GM18909 (cell line): ENCODE measurements at regions not wholly inside any gene's neighbourhood (a gene's known extent, or its start where the extent isn't known, plus 50 kb on each side); places are given as distances from the start of the nearest gene placed in this dataset.

Source experiments
- ATAC-seq: cut with Tn5 transposase; IDR thresholded peaks from one replicate; pipeline ENCODE4 v1.9.1; 2021; ENCODE audit warnings: mild to moderate bottlenecking; ENCODE audit not compliant: unreplicated experiment, poor library complexity

GRCh38 chr6:44700422-44700821 is 312.9 kb downstream of the CDC5L start:
- no peak for ATAC-seq

GRCh38 chr6:44701038-44701636 is 313.6 kb downstream of the CDC5L start:
- ATAC-seq = no peak

GRCh38 chr6:44701637-44702101 is 314.2 kb downstream of the CDC5L start:
- ATAC-seq = no peak

GRCh38 chr6:44702292-44702691 is 314.8 kb downstream of the CDC5L start:
- ATAC-seq = no peak

- no peak for ATAC-seq
These were observed 317.0 kb downstream of the CDC5L start for GRCh38 chr6:44704240-44705150.

- ATAC-seq = no peak
These were observed 318.1 kb downstream of the CDC5L start for GRCh38 chr6:44705596-44705995.

- no peak for ATAC-seq
These were observed 318.5 kb downstream of the CDC5L start for GRCh38 chr6:44706011-44706410.

- no peak for ATAC-seq
These were observed 320.7 kb downstream of the CDC5L start for GRCh38 chr6:44708208-44708607.

GRCh38 chr6:44712353-44713111 is 325.0 kb downstream of the CDC5L start:
- ATAC-seq = no peak

GRCh38 chr6:44715188-44715587 is 327.7 kb downstream of the CDC5L start:
- ATAC-seq = no peak

GRCh38 chr6:44715925-44716324 is 328.4 kb downstream of the CDC5L start:
- ATAC-seq = no peak

GRCh38 chr6:44717431-44717830 is 329.9 kb downstream of the CDC5L start:
- ATAC-seq = no peak

- ATAC-seq = no peak
These were observed 334.6 kb downstream of the CDC5L start for GRCh38 chr6:44721954-44722578.

GRCh38 chr6:44722736-44723135 is 335.2 kb downstream of the CDC5L start:
- ATAC-seq = no peak

GRCh38 chr6:44723439-44724197 is 336.1 kb downstream of the CDC5L start:
- ATAC-seq = no peak

GRCh38 chr6:44725070-44725469 is 337.6 kb downstream of the CDC5L start:
- ATAC-seq = no peak

GRCh38 chr6:44727651-44728630 is 340.4 kb downstream of the CDC5L start:
- ATAC-seq = no peak

- no peak for ATAC-seq
These were observed 343.4 kb downstream of the CDC5L start for GRCh38 chr6:44730771-44731391.
